ENCODE measurements at regions not wholly inside any gene's neighbourhood (a gene's known extent, or its start where the extent isn't known, plus 50 kb on each side); places are given as distances from the start of the nearest gene placed in this dataset.

DNA sequence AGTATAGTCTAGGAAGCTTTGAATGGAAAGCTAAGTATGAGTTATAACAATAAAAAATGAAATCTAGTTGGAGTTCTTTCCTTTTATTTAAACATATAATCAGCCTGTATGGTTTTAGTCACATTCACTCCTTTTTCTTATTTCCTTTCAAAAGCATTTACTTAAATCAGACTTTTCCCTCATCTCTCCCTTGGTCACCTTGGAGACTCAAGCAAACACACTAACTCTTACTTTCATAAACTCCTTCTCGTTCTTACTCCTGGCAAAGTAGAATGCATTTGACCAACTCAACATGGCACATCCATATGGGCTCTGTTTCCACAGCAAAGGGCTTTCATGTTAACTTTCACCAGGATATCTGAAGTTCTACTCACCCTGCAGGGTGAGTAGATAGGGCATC lies 400.0 kb downstream of the LMO7 start:
- DNase-seq = no peak

DNA sequence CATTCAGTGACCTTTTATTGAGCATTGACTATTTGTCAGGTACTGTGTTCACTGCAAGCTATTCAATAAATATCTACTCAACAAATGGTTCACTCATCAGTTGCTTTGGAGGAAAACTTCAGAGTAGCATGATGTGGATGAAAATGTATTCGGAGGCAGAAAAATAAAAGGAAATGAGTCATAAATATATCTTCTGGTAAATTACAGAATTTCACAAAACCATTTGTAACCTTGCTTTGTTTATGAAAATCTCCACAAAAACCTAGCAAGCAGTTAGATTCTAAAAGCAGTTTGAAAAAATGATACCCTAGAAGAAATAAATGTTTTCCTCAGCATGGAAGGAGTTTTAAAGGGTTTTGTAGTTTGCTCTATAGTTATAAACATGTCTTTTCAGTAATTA lies 399.6 kb downstream of the LMO7 start:
- no peak for DNase-seq

DNA sequence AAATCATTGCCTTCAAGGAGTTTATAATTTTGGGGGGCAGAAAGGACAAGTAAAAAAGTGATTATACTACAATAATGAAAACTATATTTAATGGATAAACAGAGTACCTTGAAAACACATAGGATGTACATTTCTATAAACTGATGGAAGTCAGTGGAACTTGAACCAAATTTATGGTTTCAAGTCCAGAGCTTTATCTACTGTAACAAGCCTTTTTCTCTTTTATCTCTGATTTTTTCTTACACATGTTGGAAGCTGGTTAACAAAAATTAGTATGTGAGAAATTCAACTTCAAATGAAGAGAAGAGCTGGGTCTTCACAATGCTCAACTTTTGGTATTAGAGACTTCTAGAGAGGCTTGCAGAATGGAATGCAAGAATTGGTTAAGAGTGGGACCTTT lies 393.6 kb downstream of the LMO7 start:
- DNase-seq = no peak

DNA sequence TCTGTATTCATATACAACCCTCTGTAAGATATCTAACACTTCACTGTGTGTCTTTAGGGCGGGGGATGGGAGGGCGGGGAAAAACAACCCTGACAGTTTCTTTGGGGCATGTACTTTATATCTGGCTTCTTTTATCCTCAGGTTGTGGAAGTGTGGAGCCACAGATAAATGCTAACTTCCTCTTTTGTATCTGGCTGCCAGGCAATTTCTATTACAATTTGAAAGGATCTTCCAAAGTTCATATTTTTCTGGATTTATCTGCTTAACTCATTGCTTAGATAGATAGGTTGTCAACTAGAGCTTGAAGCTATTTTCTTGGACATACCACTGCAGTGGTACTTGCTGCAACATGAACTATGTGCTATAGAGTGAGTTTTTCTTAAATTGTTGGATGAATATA lies 393.0 kb downstream of the LMO7 start:
- no peak for DNase-seq

DNA sequence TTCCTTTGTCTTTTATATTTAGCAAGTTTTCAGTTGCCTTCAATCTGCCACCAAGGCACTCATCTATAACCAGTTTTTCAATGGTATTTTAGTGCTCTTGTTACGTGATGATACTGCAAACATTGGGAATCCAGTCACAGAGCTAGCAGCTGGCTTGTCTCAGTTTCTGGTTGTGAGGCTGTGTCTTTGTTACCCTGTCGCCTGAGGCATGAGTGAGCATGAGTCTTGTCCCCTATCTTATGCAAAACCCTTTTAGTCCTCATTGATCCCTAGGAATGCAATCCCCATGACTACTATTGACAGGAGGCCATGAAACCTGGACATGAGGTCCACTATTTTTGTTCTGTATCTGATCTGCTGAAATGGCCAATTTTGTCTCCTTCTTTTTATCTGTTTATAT lies 391.0 kb downstream of the LMO7 start:
- DNase-seq = no peak

DNA sequence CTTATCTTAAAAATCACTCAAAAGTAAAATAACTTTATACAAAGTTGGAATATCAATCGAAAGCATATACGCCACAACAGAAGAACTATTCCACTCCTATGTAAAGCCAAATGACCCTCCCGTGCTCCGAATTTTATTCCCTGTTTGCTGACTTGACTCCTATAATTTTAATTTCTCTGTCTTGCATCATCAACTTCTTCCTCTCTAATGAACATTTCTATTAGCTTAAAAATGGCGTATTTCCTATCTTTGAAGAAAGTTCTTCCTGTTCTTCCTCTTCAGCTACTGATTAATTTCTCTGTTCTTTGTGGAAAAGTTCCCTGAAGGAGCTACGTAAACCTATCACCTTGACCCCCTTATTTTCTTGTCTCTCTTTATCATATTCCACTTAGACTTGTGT lies 389.3 kb downstream of the LMO7 start:
- DNase-seq = no peak

DNA sequence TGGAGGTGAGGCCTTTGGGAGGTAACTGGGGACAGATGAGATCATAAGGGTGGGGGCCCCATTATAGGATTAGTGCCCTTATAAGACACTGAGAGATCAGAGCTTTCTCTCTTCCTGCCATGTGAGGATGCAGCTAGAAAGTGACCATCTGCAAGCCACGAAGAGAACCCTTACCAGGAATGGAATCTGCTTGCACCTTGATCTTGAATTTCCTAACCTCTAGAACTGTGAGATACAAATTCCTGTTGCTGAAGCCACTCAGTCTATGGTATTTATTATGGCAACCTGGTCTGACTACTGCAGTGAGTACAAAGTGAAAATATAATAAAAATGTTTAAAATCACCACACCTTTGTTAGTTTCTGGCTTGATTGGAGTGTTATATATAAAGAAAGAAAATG lies 388.0 kb downstream of the LMO7 start:
- DNase-seq = no peak

DNA sequence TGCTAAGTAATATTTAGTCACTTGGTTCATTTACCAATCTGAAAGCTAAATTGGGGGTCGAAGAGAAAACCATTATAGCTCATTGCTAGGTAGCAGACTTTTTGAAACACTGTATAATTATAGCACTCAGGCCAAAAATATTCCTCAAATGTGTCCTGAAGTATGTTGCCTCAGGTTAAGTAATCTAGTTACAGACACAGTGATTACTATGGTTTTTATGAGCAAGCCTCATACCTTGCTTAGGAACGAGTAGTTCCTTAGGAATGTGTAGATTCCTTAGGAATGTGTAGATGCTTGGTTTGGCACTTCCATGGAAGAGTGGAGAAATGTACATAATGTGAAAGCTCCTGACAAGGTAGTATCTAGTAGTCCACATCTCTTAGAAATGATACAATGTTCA lies 387.5 kb downstream of the LMO7 start:
- no peak for DNase-seq

DNA sequence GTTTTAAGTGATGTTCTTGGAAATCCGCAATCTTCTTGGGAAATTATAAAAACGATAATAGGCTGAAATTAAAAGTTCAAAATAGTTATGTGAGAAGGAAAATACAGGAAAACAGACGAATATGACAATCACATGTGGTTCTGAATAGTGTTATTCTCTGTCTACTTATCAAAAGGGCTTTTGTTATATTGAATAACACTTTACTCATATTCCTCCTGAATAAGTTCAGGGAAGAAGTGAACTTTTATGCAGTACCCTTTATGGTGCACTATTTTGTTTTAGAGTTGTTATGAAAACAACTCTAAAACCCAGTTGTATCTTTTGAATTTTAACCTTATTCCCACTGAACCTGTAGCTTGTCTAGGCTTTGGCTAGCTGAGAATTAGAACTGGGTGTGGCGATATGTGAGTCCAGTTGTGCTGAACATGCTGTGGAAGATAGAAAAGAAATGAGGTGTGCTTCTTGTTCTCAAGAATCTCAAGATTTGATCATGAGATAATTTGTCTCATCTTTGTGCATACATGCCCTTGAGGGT lies 384.4 kb downstream of the LMO7 start:
- no peak for DNase-seq

DNA sequence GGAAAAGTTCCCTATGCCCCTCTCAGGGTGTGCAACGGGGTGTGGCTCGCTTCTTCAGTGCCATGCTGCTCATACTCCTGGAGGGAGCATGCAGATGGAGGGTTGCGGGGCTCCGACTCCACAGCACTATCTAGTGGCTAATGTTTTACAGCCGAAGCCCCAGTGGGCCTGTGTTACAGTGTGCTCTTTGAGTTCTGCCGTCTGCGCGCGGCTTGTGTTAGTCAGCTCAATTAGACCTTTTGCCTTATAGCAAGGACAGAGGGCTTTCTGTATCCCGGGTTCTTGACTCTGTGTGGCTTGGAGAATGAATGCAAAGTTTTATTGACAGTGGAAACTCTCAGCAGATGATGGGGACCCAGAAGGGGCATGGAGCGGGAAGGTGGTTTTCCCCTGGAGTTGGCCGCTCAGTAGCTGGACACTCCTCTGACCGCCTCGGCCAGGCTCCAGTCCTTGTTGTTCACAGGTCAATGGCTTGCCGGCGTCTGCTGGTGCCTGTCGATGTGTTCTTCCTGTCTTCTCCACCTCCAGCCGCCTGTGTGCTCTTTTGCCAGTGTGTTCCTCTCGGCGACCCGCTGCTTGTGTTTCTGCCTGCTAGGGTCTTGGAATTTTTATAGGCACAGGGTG lies 383.4 kb downstream of the LMO7 start:
- DNase-seq = no peak

DNA sequence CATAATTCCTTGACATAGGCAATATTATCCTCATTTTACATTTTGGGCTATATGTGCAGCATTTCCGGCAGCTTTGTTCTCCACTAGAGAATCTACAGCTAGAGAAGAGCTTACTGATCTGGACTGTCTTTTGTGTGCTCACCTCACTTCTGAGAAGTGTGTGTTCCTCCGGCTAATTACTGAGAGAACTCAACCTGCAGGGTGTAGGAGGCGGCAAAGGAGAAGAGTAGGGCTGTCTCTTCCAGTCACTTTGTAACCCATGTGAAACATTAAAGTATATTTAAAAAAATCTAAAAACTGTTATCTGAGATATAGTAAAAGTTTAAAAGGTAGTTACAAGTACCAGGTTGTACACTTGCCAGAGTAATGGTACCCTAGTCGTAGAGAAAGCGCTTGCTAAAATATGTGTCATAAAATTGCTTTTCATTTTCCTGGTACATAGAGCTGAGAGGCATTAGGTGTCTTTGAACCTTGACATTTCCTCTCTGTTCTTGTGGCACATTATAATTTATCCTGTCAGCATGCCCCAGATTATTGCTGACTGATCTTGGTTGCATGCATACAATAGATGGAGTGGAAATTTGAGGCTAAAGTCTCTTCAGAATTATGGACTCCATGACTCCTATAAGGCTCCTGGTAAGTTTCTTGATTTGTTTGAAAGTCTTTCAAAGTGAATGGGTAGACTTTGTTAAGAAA lies 381.9 kb downstream of the LMO7 start:
- DNase-seq = no peak

DNA sequence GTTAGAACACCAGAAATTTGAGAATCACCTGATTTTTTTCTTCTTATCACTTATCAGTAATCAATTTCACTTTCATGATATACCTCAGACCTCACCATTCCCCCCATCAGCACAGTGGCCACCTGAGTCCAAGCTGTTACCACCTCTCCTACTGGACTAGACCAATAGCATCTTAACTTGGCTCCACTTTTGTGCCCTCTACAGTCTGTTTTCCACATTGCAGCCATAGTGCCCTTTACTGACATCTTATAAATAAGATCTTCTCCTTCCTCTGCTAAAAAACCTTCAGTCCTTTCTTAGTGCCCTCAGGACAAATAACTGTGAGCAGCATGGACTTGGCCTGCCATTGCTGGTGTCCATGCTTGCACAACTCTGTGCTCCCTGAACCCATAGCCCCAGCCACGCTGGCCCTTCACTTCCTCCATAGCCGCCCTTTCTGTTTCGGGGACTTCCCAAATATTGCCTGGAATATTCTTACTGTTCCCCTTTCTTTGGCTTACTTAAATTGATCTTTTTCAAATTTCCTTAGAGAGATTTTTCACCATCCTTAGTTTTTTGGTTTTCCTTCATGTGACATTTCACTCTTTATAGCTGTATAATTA lies 380.8 kb downstream of the LMO7 start:
- DNase-seq = no peak

DNA sequence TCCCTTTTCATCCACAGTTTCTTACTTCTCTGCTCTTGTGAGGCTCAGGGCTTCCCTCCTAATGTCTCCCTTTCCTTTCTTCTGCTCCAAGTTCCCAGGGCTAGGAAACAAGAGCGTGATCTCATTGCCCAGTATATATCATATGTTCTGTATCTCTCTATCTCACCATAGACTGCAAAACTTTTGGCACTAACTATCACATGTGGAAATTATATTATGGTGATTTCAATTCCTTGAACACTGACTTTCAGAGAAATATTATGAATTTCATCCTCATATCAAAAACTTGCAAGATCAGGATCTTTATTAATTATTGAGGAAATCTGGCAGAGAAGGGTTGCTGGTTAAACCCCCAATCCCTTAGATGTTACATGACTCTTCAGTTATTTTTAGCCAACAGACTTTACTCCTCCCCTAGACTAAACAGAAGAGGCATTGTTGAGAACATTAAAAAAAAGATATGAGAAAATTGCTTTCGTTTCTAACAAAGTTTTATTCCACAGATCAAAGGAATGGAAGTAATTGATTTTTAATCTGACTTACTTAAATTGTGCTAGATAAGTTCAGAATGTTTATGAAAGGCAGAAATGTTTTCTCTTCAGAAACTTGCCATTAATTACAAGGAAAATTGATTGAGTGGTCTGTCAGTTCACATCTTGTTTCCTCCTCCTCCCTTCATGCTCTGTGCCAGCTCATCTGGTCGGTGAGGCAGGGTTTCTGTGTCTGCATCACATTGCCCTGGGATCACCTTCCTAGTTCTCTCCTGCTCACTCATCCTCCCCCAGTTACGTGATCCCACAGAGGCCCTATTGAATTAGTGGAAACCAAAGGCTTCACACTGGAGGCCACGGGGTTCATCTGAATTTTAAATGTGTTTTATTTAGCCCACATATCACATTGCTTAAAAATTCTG lies 378.5 kb downstream of the LMO7 start:
- DNase-seq = no peak

DNA sequence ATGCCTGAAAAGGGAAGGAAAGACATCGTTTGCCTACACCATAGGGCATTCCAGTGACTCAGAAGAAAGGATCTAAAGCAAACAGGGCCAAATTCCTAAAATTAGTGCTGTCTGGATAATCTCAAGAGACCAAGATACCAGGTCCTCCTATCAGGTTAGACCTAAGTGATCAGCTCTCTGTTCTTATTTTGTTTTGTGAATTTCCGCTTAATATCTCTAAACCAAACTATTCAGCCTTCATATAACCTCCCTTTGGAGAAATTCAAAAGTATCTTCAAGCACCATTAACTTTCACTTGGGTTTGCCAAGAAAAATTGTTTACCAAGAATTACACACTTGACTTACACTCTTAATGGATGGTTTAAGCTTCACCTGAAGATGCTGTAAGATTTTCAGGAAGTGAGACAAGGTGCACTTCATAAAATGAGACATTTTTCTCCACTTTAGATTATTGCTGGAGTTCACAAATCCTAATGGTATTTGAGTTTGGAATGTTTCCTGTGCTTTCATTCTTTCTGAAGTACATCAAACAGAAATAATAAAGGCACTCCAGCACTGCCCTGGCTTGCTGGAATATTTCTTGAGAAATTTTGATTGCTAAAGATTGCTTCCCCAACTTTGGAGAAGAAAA lies 376.1 kb downstream of the LMO7 start:
- DNase-seq = no peak

DNA sequence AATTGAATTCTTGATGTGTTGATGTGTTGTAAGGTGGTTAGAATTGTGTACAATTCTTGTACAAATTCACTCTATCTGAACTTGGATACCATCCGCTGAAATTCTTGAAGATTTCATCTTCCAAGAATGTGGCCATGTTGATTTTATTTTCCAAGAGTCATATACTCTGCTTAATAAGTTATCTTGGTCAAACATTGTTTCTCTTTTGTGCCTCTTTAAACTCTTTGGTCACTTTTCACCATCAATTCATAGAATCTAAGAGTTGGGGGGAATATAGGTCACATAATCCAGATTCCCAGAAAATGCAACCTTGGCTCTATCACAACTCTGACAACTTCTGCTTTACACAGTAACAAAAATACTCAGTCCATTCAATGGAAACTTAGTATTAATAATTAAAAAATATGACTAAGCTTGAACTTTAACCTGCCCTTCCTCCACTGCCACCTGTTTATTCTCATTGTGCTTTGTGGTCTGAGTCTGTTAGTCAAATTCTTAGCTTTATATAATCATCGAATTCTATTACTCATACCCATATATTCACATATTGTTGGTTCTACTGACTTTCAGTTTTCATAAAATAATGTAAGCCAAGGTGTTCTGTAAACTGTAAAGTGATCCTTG lies 373.2 kb downstream of the LMO7 start:
- no peak for DNase-seq

DNA sequence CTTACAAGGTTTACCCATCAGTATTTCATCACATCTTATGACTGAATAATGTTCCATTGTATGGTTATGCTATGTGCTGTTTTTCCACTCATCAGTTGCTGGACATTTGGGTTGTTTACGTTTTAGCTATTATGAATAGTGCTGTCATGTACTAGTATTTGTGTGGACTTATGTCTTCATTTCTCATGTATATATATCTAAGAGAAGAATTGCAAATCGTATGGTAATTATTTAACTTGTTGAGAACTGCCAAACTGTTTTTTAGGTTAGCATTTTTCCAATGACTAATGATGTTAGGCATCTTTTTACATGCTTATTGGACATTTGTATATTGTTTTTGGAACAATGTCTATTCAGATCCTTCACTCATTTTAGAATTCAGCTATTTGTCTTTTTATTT lies 368.3 kb downstream of the LMO7 start:
- no peak for DNase-seq

DNA sequence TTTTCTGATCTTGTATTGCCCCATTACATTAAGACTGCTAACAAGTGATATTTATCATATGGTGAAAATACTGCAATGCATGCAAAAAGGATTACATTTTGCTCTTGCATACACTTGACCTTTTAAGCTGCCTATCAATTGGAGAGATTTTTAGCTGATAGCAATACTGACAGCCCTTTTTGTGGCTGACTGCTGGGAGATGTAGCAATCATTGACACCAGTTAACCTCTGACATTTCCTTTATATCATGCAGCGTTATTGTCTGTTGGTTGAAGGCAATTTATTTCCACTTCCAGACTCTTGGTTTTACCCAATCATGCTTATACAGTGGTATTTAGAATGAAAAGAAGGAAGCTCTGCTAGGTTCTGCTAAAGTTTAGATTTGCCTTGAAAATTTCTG lies 364.0 kb downstream of the LMO7 start:
- no peak for DNase-seq

DNA sequence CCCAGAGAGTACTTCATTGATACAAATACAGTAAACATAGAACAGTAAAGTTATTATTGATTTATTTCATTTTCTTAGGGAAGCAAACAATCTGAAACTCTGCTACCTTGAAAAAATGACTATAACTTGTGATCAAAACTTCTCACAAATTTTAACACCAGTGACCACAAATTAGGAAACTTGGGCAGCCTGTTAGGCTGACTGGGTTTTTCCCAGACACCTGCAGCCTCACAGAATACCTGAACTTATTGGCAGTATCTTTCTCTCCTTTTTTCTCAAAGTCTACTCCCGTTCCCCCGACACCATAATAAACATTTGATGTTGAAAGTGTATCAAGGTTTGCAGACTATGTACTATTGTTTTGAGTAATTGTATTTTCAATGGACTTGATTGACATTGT lies 360.5 kb downstream of the LMO7 start:
- no peak for DNase-seq

DNA sequence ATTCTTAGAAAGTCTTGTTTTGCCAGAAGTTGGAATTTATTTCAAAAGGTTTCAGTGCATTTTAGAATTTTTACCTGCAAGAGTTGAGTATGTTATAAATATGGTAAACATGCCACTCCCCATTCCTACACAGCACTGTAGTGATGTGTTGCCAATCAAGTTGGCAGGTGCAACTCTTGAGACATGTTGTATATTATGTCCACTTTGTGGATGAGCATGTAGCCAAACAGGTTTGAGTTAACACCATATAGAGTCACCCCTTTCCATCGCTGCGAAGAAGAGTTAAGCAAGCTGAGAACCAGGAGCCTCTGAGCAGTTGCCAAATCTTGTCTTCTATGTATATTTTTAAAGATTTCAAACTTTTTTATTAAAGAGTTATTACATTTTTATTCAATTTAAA lies 359.8 kb downstream of the LMO7 start:
- no peak for DNase-seq

DNA sequence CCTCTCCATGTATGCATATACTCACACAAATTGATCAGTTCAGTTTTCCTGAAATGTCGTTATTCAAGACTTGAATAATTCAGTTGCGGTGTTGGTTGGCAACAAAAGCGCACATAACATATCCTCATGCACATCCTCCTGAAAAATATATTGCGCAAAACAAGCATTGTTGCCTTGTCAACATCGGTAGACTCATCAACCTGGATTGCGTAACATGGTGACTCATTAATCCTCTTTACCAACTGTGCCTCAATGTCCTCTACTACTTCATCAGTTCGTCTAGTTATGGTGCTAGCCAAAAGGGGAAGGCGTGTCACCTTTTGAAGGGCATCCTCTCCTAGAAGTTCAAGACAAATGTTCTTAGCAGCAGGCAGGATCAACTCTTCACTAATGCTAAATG lies 357.7 kb downstream of the LMO7 start:
- no peak for DNase-seq

DNA sequence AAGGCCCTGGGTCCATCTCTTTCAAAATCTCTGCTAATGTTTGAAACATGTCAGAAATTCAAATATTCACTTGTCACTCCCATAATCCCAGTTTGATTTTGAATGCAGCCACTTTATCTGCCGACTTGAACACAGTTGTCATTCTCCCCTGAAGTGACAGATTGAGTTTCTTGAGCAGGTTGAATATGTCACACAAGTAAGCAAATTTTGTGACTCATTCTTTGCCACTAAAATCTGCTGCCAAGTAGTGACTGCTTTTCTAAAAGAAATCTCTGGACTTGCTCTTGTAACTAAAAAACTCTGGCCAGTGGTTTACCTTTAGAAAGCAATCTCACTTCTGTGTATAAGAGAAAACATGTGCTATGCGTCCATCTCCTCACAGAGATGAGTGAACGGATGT lies 357.1 kb downstream of the LMO7 start:
- no peak for DNase-seq

DNA sequence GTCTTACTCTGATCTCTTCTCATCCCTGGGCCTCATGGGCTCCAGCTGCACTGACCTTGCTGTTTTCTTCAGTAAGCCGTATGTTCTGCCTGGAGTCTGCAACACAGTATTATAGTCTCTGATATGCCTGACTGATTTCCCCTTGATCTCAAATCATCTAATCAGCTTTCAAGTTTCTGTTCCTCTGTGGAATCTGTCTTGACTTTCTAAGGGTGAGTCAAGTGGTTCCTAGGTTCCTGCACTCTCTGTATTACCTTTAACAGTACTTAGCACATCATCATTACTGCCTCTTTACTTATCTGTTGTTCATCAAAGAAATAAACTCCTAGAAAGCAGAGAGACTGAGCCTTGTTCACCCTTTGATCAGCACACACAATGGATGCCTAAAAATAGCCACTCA lies 350.7 kb downstream of the LMO7 start:
- no peak for DNase-seq

All from NCI-H1694 treated with DMSO at 0.1 percent for 48 hours (cell line).